Bronchial epithelial cell (primary cell): ENCODE measurements at regions not wholly inside any gene's neighbourhood (a gene's known extent, or its start where the extent isn't known, plus 50 kb on each side); places are given as distances from the start of the nearest gene placed in this dataset.
A peak's percentile ranks its signal among the peaks of the same experiment; 100 is the strongest.

Experiments used
- DNase-seq: peaks from one replicate; pipeline ENCODE4 v3.0.0-alpha.2; 2010; ENCODE audit warnings: low read depth
- FAIRE-seq: peaks from 2 replicates; lab custom pipeline; 2011; peaks lifted over from hg19 to GRCh38; lab: Jason Lieb, UNC
- H3K27me3 ChIP-seq: 2 replicates; pipeline ENCODE4 v1.5.1; 2011; ENCODE audit warnings: low read length; ENCODE audit not compliant: control insufficient read depth, insufficient read depth
- H3K36me3 ChIP-seq: 2 replicates; pipeline ENCODE4 v1.5.1; 2011; ENCODE audit warnings: low read length; ENCODE audit not compliant: control insufficient read depth, insufficient read depth
- H3K4me3 ChIP-seq: 2 replicates; pipeline ENCODE4 v1.5.1; 2011; ENCODE audit warnings: mild to moderate bottlenecking, low read depth, low read length, control low read depth
- CTCF ChIP-seq: IDR thresholded peaks from 2 replicates; pipeline ENCODE4 v1.5.1; 2011; ENCODE audit warnings: mild to moderate bottlenecking, moderate library complexity, low read length, control low read depth, inconsistent platforms; ENCODE audit not compliant: insufficient read depth, severe bottlenecking

GRCh38 chr20:23203951-23204730 lies 118.0 kb upstream of the CD93 start:
- H3K36me3 ChIP-seq, result no peaks in the 10 kb centered on the region
- no peak for DNase-seq
- no peak for FAIRE-seq
- H3K27me3 ChIP-seq, result no peaks in the 10 kb centered on the region
- no peak for TF ChIP-seq CTCF
- H3K4me3 ChIP-seq, result no peak overlapping the region

- no peak for TF ChIP-seq CTCF
- Histone ChIP-seq H3K4me3 (no peak overlapping the region), H3K36me3 (no peaks in the 10 kb centered on the region), H3K27me3 (no peaks in the 10 kb centered on the region)
- no peak for DNase-seq
- no peak for FAIRE-seq
These were observed 117.2 kb upstream of the CD93 start for GRCh38 chr20:23203310-23203709.

- no peak for DNase-seq
- TF ChIP-seq CTCF, result no peak
- FAIRE-seq, result no peak
- Histone ChIP-seq H3K27me3 (no peaks in the 10 kb centered on the region), H3K4me3 (no peak overlapping the region), H3K36me3 (no peaks in the 10 kb centered on the region)
These were observed 115.5 kb upstream of the CD93 start for GRCh38 chr20:23201658-23202057.

- TF ChIP-seq CTCF, result peak; percentile 83
These were observed 114.8 kb upstream of the CD93 start for GRCh38 chr20:23200914-23201313.

DNA sequence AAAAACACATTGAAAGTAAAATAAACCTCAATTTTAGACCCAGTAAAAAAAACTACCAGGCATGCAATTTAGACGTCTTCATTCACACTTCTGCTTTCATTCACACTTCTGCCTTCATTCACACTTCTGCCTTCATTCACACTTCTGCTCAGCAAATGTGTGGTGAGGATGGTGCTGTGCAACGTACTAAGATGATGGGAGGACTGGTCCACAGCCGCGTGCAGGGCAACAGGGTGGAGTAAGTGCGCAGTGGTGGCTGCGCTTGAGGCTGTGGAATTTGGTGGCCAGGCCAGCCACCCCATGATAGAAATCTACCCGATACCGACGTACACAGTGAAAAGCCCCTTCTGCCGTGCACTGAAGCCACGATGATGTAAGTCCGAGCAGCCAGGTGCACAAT lies 114.3 kb upstream of the CD93 start:
- Histone ChIP-seq H3K36me3 (no peaks in the 10 kb centered on the region), H3K27me3 (no peaks in the 10 kb centered on the region), H3K4me3 (no peak overlapping the region)
- FAIRE-seq, result no peak
- no peak for TF ChIP-seq CTCF
- DNase-seq, result no peak

More at GRCh38 chr20:23200914-23201313, 114.8 kb upstream of the CD93 start:
- DNase-seq, result peak; percentile 66
- no peak overlapping the region for H3K4me3 ChIP-seq
- FAIRE-seq, result peak; percentile 28
- no peaks in the 10 kb centered on the region for H3K27me3 ChIP-seq
- H3K36me3 ChIP-seq, result no peaks in the 10 kb centered on the region

GRCh38 chr20:23199356-23199755 lies 113.2 kb upstream of the CD93 start:
- FAIRE-seq (no peak), DNase-seq (no peak)
- Histone ChIP-seq H3K4me3 (no peak overlapping the region), H3K27me3 (no peaks in the 10 kb centered on the region), H3K36me3 (no peaks in the 10 kb centered on the region)
- TF ChIP-seq CTCF, result no peak
